ENCODE measurements at regions not wholly inside any gene's neighbourhood (a gene's known extent, or its start where the extent isn't known, plus 50 kb on each side); places are given as distances from the start of the nearest gene placed in this dataset. TPM values are rescaled to one million over a fixed set of nuclear protein-coding genes. Genes with fewer than 3 reads are reported as not detected.
"Not testable (repeated sequence)": the region's sequence is repeated elsewhere in the genome, so short reads cannot be mapped to it uniquely, and the experiment has no call there.

- DNase-seq = not testable (repeated sequence)
Observed at GRCh38 chr5:37909610-37910266, 69.9 kb upstream of the GDNF start.

GRCh38 chr5:37906416-37906815 is 66.6 kb upstream of the GDNF start:
- no peak for DNase-seq

GRCh38 chr5:37905230-37905629 is 65.4 kb upstream of the GDNF start:
- no peak for DNase-seq

GRCh38 chr5:37902323-37902722 is 62.5 kb upstream of the GDNF start:
- no peak for DNase-seq

- DNase-seq = peak; percentile 74
Observed at GRCh38 chr5:37900692-37901091, 60.9 kb upstream of the GDNF start.

- DNase-seq = no peak
Observed at GRCh38 chr5:37899037-37899436, 59.2 kb upstream of the GDNF start.

- no peak for DNase-seq
Observed at GRCh38 chr5:37896159-37896558, 56.3 kb upstream of the GDNF start.

- peak; percentile 52 for DNase-seq
Observed at GRCh38 chr5:37893434-37894134, 53.7 kb upstream of the GDNF start.

- DNase-seq = no peak
Observed at GRCh38 chr5:37892586-37892985, 52.7 kb upstream of the GDNF start.

GRCh38 chr5:37891832-37892231 is 52.0 kb upstream of the GDNF start:
- DNase-seq = no peak

- peak; percentile 53 for DNase-seq
Observed at GRCh38 chr5:37889612-37890317, 49.9 kb upstream of the GDNF start.

Small RNA genes in the stretch of these regions (small RNA-seq; reads per million reads assigned to genes)
- not detected for gene LINC02110 (ENCODE audit: low replicate concordance)

Data from tongue (tissue), 2 donors.